GM23338 (cell line): ENCODE measurements at regions not wholly inside any gene's neighbourhood (a gene's known extent, or its start where the extent isn't known, plus 50 kb on each side); places are given as distances from the start of the nearest gene placed in this dataset.

Source experiments
- CREB1 ChIP-seq: fragments of 250-450 bp; sonication (Bioruptor Pico); IDR thresholded peaks from 2 replicates; pipeline ENCODE4 v1.5.0; 2020; ENCODE audit warnings: low read depth, mild to moderate bottlenecking, moderate library complexity
- EZH2 ChIP-seq: fragments of 200-600 bp; sonication (generic); IDR thresholded peaks from one replicate; pipeline ENCODE4 v1.8.0; 2017; ENCODE audit warnings: antibody characterized with exemption, mild to moderate bottlenecking, low read depth; ENCODE audit not compliant: unreplicated experiment
- EZH2phosphoT487 ChIP-seq: fragments of 200-600 bp; sonication (generic); IDR thresholded peaks from one replicate; pipeline ENCODE4 v1.8.1; 2018; ENCODE audit warnings: antibody characterized with exemption; ENCODE audit not compliant: unreplicated experiment
- POLR2AphosphoS5 ChIP-seq: IDR thresholded peaks from 2 replicates; pipeline ENCODE4 v1.6.1; 2016; ENCODE audit warnings: antibody characterized with exemption, low read depth
- ZNF114 ChIP-seq: fragments of 250-450 bp; sonication (Bioruptor Pico); IDR thresholded peaks from 2 replicates; pipeline ENCODE4 v1.5.0; 2020; ENCODE audit warnings: mild to moderate bottlenecking, moderate library complexity
- ZNF331 ChIP-seq: fragments of 250-450 bp; sonication (Bioruptor Pico); IDR thresholded peaks from 2 replicates; pipeline ENCODE4 v1.5.0; 2020; ENCODE audit warnings: low read depth, mild to moderate bottlenecking, moderate library complexity
- TF ChIP-seq, protein P1 (sequence below), 2 experiments: fragments of 200-600 bp in 1 of 2; sonication (generic) in 1 of 2; conservative IDR thresholded peaks; 2 replicates each; pipeline versions ENCODE4 v1.5.1 to v1.6.1; 2016 to 2017; ENCODE audit warnings: antibody characterized with exemption in 2 of 2, low read depth in 2 of 2, mild to moderate bottlenecking in 2 of 2, moderate library complexity in 1 of 2
- TF ChIP-seq, protein P2 (sequence below): IDR thresholded peaks from one replicate; pipeline ENCODE4 v1.6.1; 2018; ENCODE audit warnings: antibody characterized with exemption; ENCODE audit not compliant: unreplicated experiment
- TF ChIP-seq, protein P3 (sequence below): fragments of 250-450 bp; sonication (Bioruptor Pico); IDR thresholded peaks from 2 replicates; pipeline ENCODE4 v1.5.0; 2020; ENCODE audit warnings: mild to moderate bottlenecking, moderate library complexity
- TF ChIP-seq, protein P4 (sequence below): IDR thresholded peaks from 2 replicates; pipeline ENCODE4 v1.6.1; 2016; ENCODE audit warnings: antibody characterized with exemption

DNA sequence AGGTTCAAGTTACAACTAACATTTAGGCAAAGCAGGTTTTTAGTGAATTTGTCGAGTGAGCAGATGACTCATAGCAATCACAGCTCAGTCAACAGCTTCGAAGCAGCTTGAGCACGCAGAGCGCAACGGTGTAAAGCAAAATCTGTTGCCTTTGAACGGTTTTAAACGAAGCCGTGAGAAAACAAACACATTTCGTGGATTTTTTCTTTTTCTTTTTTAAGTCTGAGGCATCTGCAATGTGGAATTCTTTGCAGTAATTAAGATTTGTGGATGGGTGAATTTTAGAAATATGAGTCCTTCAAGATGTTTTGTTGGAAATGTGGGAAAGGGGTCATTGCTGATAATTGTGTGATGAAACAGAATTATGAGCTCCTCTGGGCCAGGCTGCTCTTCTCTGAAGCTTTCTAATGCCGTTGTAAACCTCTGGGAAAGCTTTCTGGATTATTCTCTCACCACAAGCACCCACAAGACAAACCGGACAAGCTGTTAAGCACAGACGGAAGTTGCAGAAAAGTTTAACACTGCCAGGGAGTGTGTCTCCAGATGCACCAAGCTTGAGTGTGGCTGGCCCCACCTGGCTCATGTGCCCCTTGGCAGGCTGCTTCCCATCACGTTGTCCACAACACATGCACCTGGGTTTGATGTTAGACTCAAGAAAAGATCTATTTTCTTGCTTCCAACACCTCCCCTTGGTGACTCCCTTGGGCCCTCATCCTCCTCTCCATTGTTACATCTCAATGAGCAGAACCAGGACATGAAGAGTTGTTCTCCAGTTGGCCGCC lies 224.7 kb downstream of the ACKR3 start:
- TF ChIP-seq, protein P1, sequence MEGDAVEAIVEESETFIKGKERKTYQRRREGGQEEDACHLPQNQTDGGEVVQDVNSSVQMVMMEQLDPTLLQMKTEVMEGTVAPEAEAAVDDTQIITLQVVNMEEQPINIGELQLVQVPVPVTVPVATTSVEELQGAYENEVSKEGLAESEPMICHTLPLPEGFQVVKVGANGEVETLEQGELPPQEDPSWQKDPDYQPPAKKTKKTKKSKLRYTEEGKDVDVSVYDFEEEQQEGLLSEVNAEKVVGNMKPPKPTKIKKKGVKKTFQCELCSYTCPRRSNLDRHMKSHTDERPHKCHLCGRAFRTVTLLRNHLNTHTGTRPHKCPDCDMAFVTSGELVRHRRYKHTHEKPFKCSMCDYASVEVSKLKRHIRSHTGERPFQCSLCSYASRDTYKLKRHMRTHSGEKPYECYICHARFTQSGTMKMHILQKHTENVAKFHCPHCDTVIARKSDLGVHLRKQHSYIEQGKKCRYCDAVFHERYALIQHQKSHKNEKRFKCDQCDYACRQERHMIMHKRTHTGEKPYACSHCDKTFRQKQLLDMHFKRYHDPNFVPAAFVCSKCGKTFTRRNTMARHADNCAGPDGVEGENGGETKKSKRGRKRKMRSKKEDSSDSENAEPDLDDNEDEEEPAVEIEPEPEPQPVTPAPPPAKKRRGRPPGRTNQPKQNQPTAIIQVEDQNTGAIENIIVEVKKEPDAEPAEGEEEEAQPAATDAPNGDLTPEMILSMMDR (conservative IDR thresholded peaks at IDR 0.05; ENCODE audit: low read depth in 2 of 2), result no peak
- TF ChIP-seq, protein P2, sequence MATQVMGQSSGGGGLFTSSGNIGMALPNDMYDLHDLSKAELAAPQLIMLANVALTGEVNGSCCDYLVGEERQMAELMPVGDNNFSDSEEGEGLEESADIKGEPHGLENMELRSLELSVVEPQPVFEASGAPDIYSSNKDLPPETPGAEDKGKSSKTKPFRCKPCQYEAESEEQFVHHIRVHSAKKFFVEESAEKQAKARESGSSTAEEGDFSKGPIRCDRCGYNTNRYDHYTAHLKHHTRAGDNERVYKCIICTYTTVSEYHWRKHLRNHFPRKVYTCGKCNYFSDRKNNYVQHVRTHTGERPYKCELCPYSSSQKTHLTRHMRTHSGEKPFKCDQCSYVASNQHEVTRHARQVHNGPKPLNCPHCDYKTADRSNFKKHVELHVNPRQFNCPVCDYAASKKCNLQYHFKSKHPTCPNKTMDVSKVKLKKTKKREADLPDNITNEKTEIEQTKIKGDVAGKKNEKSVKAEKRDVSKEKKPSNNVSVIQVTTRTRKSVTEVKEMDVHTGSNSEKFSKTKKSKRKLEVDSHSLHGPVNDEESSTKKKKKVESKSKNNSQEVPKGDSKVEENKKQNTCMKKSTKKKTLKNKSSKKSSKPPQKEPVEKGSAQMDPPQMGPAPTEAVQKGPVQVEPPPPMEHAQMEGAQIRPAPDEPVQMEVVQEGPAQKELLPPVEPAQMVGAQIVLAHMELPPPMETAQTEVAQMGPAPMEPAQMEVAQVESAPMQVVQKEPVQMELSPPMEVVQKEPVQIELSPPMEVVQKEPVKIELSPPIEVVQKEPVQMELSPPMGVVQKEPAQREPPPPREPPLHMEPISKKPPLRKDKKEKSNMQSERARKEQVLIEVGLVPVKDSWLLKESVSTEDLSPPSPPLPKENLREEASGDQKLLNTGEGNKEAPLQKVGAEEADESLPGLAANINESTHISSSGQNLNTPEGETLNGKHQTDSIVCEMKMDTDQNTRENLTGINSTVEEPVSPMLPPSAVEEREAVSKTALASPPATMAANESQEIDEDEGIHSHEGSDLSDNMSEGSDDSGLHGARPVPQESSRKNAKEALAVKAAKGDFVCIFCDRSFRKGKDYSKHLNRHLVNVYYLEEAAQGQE, result no peak
- TF ChIP-seq EZH2 (no peak), POLR2AphosphoS5 (no peak), EZH2phosphoT487 (no peak), ZNF331 (CRISPR knock-in tag) (no peak), CREB1 (CRISPR knock-in tag) (no peak), ZNF114 (CRISPR knock-in tag) (no peak)
- TF ChIP-seq, protein P3, sequence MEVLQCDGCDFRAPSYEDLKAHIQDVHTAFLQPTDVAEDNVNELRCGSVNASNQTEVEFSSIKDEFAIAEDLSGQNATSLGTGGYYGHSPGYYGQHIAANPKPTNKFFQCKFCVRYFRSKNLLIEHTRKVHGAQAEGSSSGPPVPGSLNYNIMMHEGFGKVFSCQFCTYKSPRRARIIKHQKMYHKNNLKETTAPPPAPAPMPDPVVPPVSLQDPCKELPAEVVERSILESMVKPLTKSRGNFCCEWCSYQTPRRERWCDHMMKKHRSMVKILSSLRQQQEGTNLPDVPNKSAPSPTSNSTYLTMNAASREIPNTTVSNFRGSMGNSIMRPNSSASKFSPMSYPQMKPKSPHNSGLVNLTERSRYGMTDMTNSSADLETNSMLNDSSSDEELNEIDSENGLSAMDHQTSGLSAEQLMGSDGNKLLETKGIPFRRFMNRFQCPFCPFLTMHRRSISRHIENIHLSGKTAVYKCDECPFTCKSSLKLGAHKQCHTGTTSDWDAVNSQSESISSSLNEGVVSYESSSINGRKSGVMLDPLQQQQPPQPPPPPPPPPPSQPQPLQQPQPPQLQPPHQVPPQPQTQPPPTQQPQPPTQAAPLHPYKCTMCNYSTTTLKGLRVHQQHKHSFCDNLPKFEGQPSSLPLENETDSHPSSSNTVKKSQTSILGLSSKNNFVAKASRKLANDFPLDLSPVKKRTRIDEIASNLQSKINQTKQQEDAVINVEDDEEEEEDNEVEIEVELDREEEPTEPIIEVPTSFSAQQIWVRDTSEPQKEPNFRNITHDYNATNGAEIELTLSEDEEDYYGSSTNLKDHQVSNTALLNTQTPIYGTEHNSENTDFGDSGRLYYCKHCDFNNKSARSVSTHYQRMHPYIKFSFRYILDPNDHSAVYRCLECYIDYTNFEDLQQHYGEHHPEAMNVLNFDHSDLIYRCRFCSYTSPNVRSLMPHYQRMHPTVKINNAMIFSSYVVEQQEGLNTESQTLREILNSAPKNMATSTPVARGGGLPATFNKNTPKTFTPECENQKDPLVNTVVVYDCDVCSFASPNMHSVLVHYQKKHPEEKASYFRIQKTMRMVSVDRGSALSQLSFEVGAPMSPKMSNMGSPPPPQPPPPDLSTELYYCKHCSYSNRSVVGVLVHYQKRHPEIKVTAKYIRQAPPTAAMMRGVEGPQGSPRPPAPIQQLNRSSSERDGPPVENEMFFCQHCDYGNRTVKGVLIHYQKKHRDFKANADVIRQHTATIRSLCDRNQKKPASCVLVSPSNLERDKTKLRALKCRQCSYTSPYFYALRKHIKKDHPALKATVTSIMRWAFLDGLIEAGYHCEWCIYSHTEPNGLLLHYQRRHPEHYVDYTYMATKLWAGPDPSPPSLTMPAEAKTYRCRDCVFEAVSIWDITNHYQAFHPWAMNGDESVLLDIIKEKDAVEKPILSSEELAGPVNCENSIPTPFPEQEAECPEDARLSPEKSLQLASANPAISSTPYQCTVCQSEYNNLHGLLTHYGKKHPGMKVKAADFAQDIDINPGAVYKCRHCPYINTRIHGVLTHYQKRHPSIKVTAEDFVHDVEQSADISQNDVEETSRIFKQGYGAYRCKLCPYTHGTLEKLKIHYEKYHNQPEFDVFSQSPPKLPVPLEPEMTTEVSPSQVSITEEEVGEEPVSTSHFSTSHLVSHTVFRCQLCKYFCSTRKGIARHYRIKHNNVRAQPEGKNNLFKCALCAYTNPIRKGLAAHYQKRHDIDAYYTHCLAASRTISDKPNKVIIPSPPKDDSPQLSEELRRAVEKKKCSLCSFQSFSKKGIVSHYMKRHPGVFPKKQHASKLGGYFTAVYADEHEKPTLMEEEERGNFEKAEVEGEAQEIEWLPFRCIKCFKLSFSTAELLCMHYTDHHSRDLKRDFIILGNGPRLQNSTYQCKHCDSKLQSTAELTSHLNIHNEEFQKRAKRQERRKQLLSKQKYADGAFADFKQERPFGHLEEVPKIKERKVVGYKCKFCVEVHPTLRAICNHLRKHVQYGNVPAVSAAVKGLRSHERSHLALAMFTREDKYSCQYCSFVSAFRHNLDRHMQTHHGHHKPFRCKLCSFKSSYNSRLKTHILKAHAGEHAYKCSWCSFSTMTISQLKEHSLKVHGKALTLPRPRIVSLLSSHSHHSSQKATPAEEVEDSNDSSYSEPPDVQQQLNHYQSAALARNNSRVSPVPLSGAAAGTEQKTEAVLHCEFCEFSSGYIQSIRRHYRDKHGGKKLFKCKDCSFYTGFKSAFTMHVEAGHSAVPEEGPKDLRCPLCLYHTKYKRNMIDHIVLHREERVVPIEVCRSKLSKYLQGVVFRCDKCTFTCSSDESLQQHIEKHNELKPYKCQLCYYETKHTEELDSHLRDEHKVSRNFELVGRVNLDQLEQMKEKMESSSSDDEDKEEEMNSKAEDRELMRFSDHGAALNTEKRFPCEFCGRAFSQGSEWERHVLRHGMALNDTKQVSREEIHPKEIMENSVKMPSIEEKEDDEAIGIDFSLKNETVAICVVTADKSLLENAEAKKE (CRISPR knock-in tag), result no peak
- TF ChIP-seq, protein P4, sequence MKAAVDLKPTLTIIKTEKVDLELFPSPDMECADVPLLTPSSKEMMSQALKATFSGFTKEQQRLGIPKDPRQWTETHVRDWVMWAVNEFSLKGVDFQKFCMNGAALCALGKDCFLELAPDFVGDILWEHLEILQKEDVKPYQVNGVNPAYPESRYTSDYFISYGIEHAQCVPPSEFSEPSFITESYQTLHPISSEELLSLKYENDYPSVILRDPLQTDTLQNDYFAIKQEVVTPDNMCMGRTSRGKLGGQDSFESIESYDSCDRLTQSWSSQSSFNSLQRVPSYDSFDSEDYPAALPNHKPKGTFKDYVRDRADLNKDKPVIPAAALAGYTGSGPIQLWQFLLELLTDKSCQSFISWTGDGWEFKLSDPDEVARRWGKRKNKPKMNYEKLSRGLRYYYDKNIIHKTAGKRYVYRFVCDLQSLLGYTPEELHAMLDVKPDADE, result no peak
